HG02970 (cell line): ENCODE measurements at regions not wholly inside any gene's neighbourhood (a gene's known extent, or its start where the extent isn't known, plus 50 kb on each side); places are given as distances from the start of the nearest gene placed in this dataset.

Experiments used
- ATAC-seq: cut with Tn5 transposase; IDR thresholded peaks from one replicate; pipeline ENCODE4 v1.9.1; 2021; ENCODE audit warnings: mild to moderate bottlenecking, moderate library complexity, moderate number of reproducible peaks; ENCODE audit not compliant: unreplicated experiment, low FRiP score

- no peak for ATAC-seq
These were observed 223.1 kb downstream of the RBM43 start for GRCh38 chr2:151038516-151038915.

GRCh38 chr2:151037434-151037833 is 224.2 kb downstream of the RBM43 start:
- ATAC-seq = no peak

DNA sequence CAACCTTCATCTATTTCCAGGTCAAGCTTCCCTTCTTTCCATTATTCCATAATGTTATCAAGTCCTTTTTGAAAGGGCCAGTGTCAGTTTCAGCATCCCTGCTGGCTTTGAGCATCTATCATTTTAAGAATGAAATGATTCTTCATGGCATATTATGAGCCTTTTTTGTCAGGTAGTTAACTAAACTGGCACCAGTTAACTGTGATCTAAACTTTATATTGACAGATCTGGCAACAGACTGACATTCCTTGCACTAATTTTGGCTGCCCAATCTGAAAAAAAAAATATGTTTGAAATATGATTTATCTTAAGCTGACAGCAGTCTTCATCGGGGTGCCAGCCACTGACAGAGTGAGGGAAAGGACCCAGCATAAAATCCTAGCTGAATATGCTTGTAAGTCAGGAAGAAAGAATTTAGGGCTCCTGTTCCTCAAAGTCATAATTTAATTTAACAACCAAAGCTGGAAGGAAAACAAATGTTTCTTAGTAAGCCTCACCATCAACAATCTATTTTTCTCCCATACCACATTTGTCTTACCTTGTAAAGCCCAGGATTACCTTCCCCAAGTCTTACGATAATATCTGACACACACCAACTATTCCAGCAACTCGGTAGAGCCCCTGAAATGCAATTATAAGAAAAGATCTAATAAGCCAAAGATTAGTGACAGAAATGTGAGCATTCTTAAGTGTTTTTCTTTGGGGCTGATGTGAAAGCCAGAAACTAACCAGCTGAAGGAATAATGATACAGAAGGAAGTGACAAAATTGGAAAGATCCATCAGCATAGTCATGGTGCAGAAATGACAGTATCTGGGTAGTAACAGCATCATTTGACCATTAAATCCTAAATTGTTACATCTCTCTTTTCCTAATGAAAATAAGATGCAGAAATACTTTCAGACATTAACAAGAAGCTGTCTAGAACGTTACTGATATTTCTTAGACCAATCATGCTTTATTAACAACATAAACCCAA is 228.1 kb downstream of the RBM43 start:
- no peak for ATAC-seq

GRCh38 chr2:151032741-151033191 is 228.9 kb downstream of the RBM43 start:
- no peak for ATAC-seq

DNA sequence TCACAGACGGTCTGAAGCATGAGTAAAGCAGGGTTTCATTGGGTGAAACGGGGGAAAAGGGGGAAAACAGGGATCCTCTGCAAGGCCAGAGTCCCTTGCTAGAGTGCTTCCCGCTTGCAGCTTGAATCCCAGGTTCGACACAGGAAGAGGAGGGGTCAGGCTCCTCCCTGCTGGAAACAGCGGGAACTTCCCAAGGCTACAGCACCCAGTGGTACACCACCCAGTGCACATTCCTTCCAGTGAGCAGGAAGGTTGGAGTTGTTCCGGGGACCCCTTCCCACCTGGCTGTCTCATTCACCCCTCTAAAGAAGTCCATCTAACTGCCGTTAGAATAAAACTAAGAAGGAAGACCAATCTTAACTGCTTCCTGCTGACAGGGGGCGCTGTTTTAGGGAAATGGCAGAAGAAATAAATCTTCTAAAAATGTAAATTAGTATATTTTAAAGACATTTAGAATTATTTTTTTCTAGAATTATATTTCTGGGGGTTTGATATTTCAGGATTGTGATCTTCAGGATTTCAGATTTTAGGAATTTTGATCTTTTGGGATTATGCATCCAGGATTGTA is 230.9 kb downstream of the RBM43 start:
- ATAC-seq = no peak

GRCh38 chr2:151029406-151030157 is 232.1 kb downstream of the RBM43 start:
- no peak for ATAC-seq

DNA sequence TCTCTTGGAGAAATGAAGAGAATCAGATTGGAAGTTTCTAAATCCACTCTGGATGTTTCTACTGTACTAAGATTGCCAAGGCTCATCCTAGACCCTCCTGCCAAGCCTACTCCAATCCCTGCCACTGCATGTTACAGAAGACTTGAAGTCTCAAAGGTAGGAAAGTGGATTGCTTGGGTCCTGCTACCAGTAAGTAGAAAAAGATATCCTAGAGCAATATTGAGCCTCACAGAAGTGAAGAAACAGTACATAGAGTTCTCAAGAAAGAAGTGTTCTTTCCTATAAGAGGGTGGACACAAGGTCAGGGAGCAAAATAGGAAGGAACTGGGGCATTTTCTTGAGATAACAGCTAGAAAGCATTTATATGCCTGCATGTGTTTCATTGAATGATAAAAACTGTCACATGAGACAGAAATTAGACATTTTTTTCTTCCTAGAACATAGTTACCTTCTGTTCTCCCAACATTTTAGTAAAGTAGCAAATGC is 232.9 kb downstream of the RBM43 start:
- no peak for ATAC-seq

DNA sequence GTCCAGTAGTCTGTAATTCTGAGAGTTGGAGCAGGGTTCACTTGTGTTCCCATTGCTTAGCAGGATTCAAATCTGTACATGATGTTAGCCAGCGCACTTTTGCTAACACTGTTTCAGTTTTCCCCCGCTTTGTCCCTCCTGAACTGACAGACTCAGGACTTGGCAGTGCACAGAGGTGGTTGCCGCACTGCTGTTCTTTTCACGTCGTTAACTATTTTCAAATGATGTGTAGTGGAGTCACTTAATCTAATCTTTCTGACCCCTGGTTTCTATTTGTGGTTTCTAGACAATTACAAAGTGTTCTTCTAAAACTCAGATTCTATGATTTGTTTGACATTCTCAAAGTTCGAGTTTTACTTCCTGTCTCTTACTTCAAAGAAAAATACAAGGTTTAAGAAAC is 234.5 kb downstream of the RBM43 start:
- ATAC-seq = no peak

DNA sequence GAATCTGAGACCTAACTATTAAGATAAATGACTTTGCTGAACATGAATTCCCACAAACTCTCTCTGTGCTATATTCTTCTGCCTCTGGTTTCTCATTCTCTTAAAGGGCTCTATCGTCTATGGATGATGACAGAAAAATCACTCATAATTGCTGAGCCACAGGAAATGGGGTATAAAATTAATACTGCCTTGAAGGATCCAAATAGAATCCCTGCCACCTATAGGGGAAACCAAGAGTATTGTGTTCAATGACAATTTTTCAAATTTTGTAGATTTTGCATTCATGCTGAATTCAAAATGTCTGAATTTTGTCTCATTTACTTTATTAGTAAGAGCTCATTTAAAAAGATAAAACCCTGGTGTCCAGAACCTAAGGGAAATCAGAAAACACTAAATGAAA is 235.8 kb downstream of the RBM43 start:
- ATAC-seq = no peak

GRCh38 chr2:151024696-151025251 is 236.9 kb downstream of the RBM43 start:
- no peak for ATAC-seq

- no peak for ATAC-seq
These were observed 239.8 kb downstream of the RBM43 start for GRCh38 chr2:151021747-151022452.

GRCh38 chr2:151020411-151020810 is 241.3 kb downstream of the RBM43 start:
- ATAC-seq = no peak

DNA sequence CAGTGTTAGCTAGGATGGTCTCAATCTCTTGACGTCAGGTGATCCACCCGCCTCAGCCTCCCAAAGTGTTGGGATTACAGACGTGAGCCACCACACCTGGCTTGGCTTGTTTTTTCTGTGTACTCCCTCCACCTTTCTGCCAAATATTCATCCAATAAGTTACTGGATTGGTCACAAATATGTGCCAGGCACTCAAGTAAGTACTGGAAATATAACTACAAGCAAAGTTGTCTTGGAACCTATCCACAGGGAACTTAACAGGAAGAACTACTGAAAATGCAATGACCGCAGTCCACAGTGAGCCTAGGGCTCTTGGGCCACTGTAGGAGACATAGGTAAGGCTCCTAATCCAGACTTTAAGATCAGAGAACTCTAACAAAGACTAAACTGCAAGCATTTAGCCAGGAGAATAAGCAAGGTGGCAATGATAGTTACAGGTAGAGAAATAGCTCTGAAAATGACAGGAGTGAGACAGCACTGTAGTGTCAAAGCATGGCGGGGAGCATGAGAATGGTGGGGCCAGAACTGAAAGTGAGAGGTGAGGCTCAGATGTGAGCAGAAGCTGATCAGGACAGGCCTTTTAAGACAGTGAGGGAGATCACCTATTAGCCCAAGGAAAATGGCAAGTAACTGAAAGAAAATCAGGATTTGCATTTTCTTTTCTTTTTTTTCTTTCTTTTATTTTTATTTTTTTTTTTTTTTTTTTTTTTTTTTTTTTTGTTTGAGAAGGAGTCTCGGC is 252.1 kb downstream of the RBM43 start:
- ATAC-seq = no peak

GRCh38 chr2:151007365-151007764 is 254.3 kb downstream of the RBM43 start:
- ATAC-seq = no peak

DNA sequence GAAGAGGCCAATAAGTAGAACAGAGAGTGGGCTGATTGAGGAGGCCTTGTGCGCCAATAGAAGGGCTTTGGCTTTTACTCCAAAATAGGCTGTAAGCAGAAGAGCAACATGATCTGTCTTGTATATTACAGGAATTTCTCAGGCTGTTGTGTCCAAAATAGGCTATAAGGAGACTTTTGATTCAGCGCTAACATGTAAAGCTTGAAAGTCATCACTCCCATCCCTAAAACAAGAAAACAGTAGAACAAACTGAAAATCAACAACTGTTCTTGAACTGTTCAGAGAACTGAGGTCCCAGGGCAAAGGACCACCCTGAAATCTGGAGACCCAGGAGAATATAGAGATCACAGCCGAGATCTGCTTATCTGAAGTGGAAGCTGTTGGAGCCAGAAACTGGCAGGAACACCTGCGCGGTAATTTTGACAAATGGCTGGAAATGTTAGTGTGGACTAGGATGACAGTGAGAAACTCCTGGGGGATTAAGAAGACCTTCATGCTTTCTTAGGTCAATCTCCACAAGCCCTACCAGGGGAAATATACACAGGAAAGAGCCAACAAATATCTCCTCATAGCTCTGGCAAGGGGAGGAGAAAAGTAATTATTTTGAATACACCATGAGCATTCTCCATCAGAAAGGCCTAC is 258.6 kb downstream of the RBM43 start:
- ATAC-seq = no peak

DNA sequence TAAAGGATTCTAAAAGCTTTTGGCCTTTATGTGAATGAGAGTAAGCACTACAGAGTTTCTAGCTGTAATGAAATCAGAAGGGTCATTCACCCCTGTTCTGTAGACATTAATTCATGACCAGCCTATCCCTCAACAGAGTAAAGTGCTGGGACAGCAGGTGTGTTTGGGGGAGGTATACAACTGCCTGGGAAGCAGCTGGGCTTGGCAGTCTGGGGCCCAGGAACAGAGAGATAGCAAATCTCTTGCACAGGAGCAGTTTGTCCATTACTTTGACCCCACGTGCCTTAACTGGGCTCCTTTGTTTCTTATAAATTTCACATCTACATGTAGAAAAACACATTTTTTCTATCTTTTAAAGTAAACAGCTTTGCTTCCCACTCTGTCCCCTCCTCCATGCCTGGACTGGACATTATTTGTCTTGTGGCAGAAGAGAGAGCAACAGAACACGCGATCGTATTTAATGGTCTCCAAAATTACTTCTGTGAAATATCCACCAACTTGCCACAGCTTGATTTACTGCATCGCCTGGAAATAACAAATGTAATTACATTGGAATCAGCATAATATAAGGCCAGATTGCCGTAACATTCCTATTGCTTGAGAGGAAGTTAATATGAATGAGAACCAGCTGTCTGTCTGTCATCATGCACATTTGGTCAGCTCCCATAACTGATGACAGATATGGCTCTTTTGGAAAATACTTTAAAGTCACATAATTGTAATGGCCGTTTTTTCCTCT is 263.8 kb downstream of the RBM43 start:
- ATAC-seq = no peak

DNA sequence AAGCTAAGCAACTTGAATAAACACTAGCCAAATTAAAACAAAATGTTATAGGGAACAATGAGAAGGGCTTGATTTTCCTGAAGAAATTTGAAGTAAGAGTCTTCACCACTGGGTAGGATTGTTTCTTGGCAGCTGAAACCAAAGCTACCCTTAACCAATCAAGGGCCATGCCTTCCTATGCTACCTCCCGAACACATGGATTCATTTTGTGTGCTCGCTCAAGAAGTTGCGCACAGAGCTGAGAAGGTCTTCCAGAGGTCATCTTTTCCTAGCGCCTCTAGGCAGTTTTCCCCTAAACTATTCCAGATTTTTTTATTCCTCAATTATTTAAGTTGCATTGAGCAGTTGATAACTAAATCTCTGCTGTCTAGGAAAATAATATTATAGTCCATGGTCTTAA is 264.6 kb downstream of the RBM43 start:
- no peak for ATAC-seq

DNA sequence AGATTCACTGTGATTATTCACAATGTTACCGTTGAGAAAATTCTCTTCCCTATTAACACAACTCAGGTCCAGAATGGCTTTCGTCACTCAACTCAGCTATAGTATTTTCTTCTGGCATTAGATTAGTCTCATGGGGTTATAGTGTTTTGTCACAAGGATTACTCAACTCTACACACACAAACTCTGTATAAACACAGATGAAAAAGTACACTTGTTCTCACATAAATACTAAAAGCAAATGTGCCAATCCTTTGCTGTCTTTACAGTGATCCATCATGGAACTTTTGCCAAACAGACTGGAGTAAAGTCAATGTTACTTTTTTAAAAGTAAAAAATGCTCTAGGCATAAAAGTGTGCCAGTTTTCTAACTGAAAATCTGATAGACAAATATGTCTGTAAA is 267.6 kb downstream of the RBM43 start:
- ATAC-seq = no peak
